ENCODE measurements at regions not wholly inside any gene's neighbourhood (a gene's known extent, or its start where the extent isn't known, plus 50 kb on each side); places are given as distances from the start of the nearest gene placed in this dataset.

- no peak for DNase-seq
- TF ChIP-seq CTCF (IDR thresholded peaks at IDR 0.05) = no peak
- TF ChIP-seq POLR2A (IDR thresholded peaks at IDR 0.05) = no peak
- intact Hi-C loops (cut with DNase I; ENCODE audit: low total_unique reads) = no loop called here
- H3K27me3 ChIP-seq = no peaks in the 10 kb centered on the region
- no peak overlapping the region for H3K4me3 ChIP-seq
- no peak overlapping the region for H3K27ac ChIP-seq
- WGBS, 2 donors = 45 to 71% methylated on average over 3 of the region's 3 CpGs
- H3K4me1 ChIP-seq = no peaks in the 10 kb centered on the region
- H3K9me3 ChIP-seq = no peaks in the 10 kb centered on the region
- H3K36me3 ChIP-seq (ENCODE audit: low read depth, missing control alignments) = no peaks in the 10 kb centered on the region
These were observed 277.5 kb upstream of the PPP2R3A start for GRCh38 chr3:135688003-135688402.

DNA sequence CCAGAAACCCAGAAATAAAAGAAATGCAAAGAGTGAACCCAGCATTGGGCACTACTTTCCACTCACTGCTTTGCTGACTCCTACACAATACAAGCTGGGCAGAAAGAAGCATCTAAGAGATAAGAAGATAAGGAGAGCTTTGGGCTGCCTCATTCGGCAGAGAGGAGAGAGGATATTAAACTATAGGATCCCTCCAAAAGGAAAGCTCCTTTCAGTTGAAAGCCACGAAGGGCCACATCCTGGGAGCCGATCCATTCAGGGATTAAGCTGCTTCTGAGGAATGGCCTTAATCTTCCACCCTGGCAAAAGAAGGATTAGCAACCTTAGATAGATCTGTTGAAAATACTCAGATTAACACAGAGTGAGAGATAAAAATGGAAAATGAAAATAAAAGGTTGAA lies 274.9 kb upstream of the PPP2R3A start:
- 72 to 81% methylated on average over 3 of the region's 3 CpGs for WGBS, 2 donors
- Histone ChIP-seq H3K27ac (no peak overlapping the region), H3K36me3 (ENCODE audit: low read depth, missing control alignments) (no peaks in the 10 kb centered on the region), H3K4me1 (no peaks in the 10 kb centered on the region), H3K4me3 (no peak overlapping the region), H3K27me3 (no peaks in the 10 kb centered on the region), H3K9me3 (no peaks in the 10 kb centered on the region)
- intact Hi-C loops (cut with DNase I; ENCODE audit: low total_unique reads) = no loop called here
- DNase-seq = no peak
- no peak for TF ChIP-seq CTCF (IDR thresholded peaks at IDR 0.05)
- no peak for TF ChIP-seq POLR2A (IDR thresholded peaks at IDR 0.05)

- Histone ChIP-seq H3K27me3 (no peaks in the 10 kb centered on the region), H3K4me3 (no peak overlapping the region), H3K4me1 (no peaks in the 10 kb centered on the region), H3K27ac (no peak overlapping the region), H3K9me3 (no peaks in the 10 kb centered on the region), H3K36me3 (ENCODE audit: low read depth, missing control alignments) (no peaks in the 10 kb centered on the region)
- 84 to 88% methylated on average over 1 of the region's 1 CpG for WGBS, 2 donors
- intact Hi-C loops (cut with DNase I; ENCODE audit: low total_unique reads) = no loop called here
- no peak for DNase-seq
- TF ChIP-seq CTCF (IDR thresholded peaks at IDR 0.05) (no peak), POLR2A (IDR thresholded peaks at IDR 0.05) (no peak)
These were observed 274.3 kb upstream of the PPP2R3A start for GRCh38 chr3:135691240-135691639.

- TF ChIP-seq CTCF (IDR thresholded peaks at IDR 0.05) (no peak), POLR2A (IDR thresholded peaks at IDR 0.05) (no peak)
- no peak for DNase-seq
- intact Hi-C loops (cut with DNase I; ENCODE audit: low total_unique reads) = no loop called here
- H3K4me3 ChIP-seq = no peak overlapping the region
- H3K27ac ChIP-seq = no peak overlapping the region
- no peaks in the 10 kb centered on the region for H3K27me3 ChIP-seq
- H3K4me1 ChIP-seq = no peaks in the 10 kb centered on the region
- H3K9me3 ChIP-seq = no peaks in the 10 kb centered on the region
- 39 to 41% methylated on average over 1 of the region's 1 CpG for WGBS, 2 donors
- H3K36me3 ChIP-seq (ENCODE audit: low read depth, missing control alignments) = no peaks in the 10 kb centered on the region
These were observed 271.4 kb upstream of the PPP2R3A start for GRCh38 chr3:135694142-135694541.

DNA sequence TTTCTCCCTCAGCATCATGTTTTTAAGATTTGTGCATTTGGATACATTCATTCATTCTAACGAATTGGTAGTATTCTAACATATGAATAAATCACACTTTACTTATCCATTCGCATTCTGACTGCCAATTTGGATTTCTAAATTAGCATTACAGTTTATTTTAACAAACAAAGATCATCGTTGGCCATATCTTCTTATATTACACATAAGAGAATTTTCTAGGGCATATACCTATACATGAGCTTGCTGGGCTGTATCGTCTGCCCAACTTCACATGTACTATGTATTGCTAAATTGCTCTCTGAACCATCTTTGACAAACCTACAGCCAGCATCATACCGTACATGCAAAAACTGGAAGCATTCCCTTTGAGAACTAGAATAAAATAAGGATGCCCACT lies 265.8 kb upstream of the PPP2R3A start:
- 90 to 91% methylated on average over 5 of the region's 5 CpGs for WGBS, 2 donors
- TF ChIP-seq CTCF (IDR thresholded peaks at IDR 0.05) = no peak
- no peak for TF ChIP-seq POLR2A (IDR thresholded peaks at IDR 0.05)
- Histone ChIP-seq H3K4me1 (no peaks in the 10 kb centered on the region), H3K27ac (no peak overlapping the region), H3K4me3 (no peak overlapping the region), H3K36me3 (ENCODE audit: low read depth, missing control alignments) (no peaks in the 10 kb centered on the region), H3K27me3 (no peaks in the 10 kb centered on the region), H3K9me3 (no peaks in the 10 kb centered on the region)
- no peak for DNase-seq
- intact Hi-C loops (cut with DNase I; ENCODE audit: low total_unique reads) = no loop called here
